Endodermal cell (in vitro differentiated cells): ENCODE measurements at regions not wholly inside any gene's neighbourhood (a gene's known extent, or its start where the extent isn't known, plus 50 kb on each side); places are given as distances from the start of the nearest gene placed in this dataset.
A peak's percentile ranks its signal among the peaks of the same experiment; 100 is the strongest.
"Not testable (repeated sequence)": the region's sequence is repeated elsewhere in the genome, so short reads cannot be mapped to it uniquely, and the experiment has no call there.

Experiments
- DNase-seq: peaks from one replicate; pipeline ENCODE4 v3.0.0-alpha.2; 2017
- H3K27ac ChIP-seq: 2 replicates; pipeline ENCODE4 v1.5.1; 2013; ENCODE audit warnings: mild to moderate bottlenecking, low read depth, low read length, moderate library complexity
- H3K27me3 ChIP-seq: 2 replicates; pipeline ENCODE4 v1.6.1; 2013; ENCODE audit warnings: mild to moderate bottlenecking, low read length, moderate library complexity; ENCODE audit not compliant: insufficient read depth, control insufficient read depth, poor library complexity, severe bottlenecking
- H3K36me3 ChIP-seq: 2 replicates; pipeline ENCODE4 v1.7.0; 2013; ENCODE audit warnings: mild to moderate bottlenecking, low read length, moderate library complexity; ENCODE audit not compliant: control insufficient read depth, insufficient read depth
- H3K4me1 ChIP-seq: one replicate; pipeline ENCODE4 v1.7.0; 2013; ENCODE audit warnings: low read length; ENCODE audit not compliant: control insufficient read depth, insufficient read depth
- H3K4me3 ChIP-seq: 2 replicates; pipeline ENCODE4 v1.5.1; 2013; ENCODE audit warnings: mild to moderate bottlenecking, low read length, moderate library complexity
- H3K9ac ChIP-seq: 2 replicates; pipeline ENCODE4 v1.6.1; 2013; ENCODE audit warnings: mild to moderate bottlenecking, low read length, moderate library complexity; ENCODE audit not compliant: poor library complexity, severe bottlenecking; ENCODE audit errors: extremely low read depth
- H3K9me3 ChIP-seq: 2 replicates; pipeline ENCODE4 v1.6.1; 2013; ENCODE audit warnings: mild to moderate bottlenecking, low read length, moderate library complexity; ENCODE audit not compliant: control insufficient read depth
- H3K27ac Mint-ChIP-seq: 2 replicates; pipeline ENCODE4 v1.8.0; 2020; ENCODE audit warnings: mixed read lengths
- H3K27me3 Mint-ChIP-seq: 2 replicates; pipeline ENCODE4 v1.8.0; 2021; ENCODE audit warnings: mild to moderate bottlenecking, mixed read lengths; ENCODE audit not compliant: insufficient read depth
- H3K36me3 Mint-ChIP-seq: 2 replicates; pipeline ENCODE4 v1.8.0; 2020; ENCODE audit warnings: low read depth, mixed read lengths
- H3K4me1 Mint-ChIP-seq: 2 replicates; pipeline ENCODE4 v1.8.0; 2020; ENCODE audit warnings: mixed read lengths
- H3K4me3 Mint-ChIP-seq: 2 replicates; pipeline ENCODE4 v1.8.0; 2020; ENCODE audit warnings: mild to moderate bottlenecking, moderate library complexity, mixed read lengths
- H3K9me3 Mint-ChIP-seq: 2 replicates; pipeline ENCODE4 v1.8.0; 2020; ENCODE audit warnings: mild to moderate bottlenecking, mixed read lengths
- WGBS, 2 experiments: methylation state at CpG; one replicate each; pipeline versions ENCODE4 v1.1.5 to v1.1.7; 2013; ENCODE audit warnings: missing lambda C conversion rate in 2 of 2, mixed read lengths in 1 of 2; ENCODE audit not compliant: insufficient coverage in 1 of 2, insufficient read length in 1 of 2; 5-methylcytosine and 5-hydroxymethylcytosine counted together
- TF ChIP-seq, protein P1 (sequence below): fragments of 200-600 bp; sonication (generic); conservative IDR thresholded peaks from 2 replicates; pipeline ENCODE4 v1.5.0; 2021; ENCODE audit warnings: antibody characterized with exemption, mild to moderate bottlenecking

DNA sequence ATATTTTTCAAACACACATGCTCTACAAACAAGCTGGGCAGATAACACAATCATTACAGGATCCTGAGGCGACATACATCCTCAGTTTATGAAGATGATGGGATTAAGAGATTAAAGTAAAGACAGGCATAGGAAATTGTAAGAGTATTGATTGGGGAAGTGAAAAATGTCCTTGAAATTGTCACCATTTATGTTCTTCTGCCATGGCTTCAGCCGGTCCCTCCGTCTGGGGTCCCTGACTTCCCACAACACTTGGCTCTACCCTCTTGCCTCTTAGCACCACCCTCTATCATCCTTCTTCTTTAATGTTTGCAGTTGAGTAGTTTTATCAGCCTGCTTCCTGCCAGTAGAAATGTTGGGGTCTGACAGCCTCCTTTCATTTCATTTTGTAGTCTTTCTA, 244.4 kb downstream of the DAD1 start:
- Histone ChIP-seq H3K36me3 (no peaks in the 10 kb centered on the region), H3K4me1 (no peaks in the 10 kb centered on the region), H3K27ac (no peak overlapping the region), H3K9ac (no peak overlapping the region), H3K27me3 (no peaks in the 10 kb centered on the region), H3K4me3 (no peak overlapping the region), H3K9me3 (peaks cover 55% of the 10 kb centered on the region)
- TF ChIP-seq, protein P1, sequence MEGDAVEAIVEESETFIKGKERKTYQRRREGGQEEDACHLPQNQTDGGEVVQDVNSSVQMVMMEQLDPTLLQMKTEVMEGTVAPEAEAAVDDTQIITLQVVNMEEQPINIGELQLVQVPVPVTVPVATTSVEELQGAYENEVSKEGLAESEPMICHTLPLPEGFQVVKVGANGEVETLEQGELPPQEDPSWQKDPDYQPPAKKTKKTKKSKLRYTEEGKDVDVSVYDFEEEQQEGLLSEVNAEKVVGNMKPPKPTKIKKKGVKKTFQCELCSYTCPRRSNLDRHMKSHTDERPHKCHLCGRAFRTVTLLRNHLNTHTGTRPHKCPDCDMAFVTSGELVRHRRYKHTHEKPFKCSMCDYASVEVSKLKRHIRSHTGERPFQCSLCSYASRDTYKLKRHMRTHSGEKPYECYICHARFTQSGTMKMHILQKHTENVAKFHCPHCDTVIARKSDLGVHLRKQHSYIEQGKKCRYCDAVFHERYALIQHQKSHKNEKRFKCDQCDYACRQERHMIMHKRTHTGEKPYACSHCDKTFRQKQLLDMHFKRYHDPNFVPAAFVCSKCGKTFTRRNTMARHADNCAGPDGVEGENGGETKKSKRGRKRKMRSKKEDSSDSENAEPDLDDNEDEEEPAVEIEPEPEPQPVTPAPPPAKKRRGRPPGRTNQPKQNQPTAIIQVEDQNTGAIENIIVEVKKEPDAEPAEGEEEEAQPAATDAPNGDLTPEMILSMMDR, result no peak
- Mint-ChIP-seq H3K9me3 (peaks cover 66% of the 10 kb centered on the region), H3K4me3 (no peak overlapping the region), H3K27ac (no peak overlapping the region), H3K36me3 (peaks cover 5% of the 10 kb centered on the region), H3K27me3 (no peaks in the 10 kb centered on the region), H3K4me1 (peaks cover 6% of the 10 kb centered on the region)
- DNase-seq, result no peak
- WGBS, 2 experiments, result 94 to 100% methylated on average over 1 to 3 of the region's 3 CpGs

DNA sequence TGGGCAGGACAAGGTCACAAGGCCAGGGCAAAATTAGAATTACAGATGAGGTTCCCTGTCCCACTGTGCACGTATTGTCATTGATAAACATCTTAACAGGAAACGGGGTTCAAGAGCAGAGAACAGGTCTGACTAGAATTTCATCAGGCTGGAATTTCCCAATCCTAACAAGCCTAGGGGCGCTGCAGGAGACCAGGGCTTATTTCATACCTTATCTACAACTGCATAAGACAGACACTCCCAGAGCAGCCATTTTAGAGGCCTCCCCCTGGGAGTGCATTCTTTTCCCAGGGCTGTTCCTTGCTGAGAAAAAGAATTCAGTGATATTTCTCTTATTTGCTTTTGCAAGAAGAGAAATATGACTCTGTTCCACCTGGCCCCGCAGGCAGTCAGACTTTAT, 244.8 kb downstream of the DAD1 start:
- WGBS, 2 experiments, result 89 to 95% methylated on average over 2 to 4 of the region's 4 CpGs
- peaks cover 61% of the 10 kb centered on the region for H3K9me3 Mint-ChIP-seq
- H3K27me3 ChIP-seq, H3K4me1 Mint-ChIP-seq, DNase-seq, H3K27me3 Mint-ChIP-seq, H3K36me3 Mint-ChIP-seq, H3K9ac ChIP-seq, H3K36me3 ChIP-seq, H3K27ac Mint-ChIP-seq, H3K4me3 Mint-ChIP-seq, H3K27ac ChIP-seq, H3K4me1 ChIP-seq: not testable (repeated sequence)
- Histone ChIP-seq H3K9me3 (peaks cover 52% of the 10 kb centered on the region), H3K4me3 (peak overlapping the region; percentile 21)

DNA sequence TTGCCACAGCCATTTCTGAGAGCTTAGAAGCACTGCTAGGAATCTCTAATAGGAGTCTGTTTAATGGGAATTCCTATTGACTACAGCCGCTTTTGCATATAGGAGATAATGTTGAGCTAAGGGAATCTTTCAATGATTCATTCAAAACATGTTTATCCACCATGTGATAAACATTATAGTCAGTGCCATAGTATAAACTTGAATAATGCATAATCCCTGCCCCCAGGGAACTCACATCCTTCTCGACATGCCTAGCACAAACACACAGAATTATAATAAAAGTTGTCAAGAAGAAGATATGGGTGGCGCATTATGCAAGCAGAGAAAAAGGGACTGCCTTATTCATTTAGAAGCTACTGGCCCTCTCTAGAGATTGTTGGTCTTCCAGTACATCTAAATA, 248.0 kb downstream of the DAD1 start:
- Mint-ChIP-seq H3K27me3 (no peaks in the 10 kb centered on the region), H3K4me3 (no peak overlapping the region), H3K9me3 (peaks cover 42% of the 10 kb centered on the region), H3K4me1 (peaks cover 13% of the 10 kb centered on the region), H3K36me3 (peaks cover 3% of the 10 kb centered on the region), H3K27ac (no peak overlapping the region)
- 91 to 100% methylated on average over 1 to 3 of the region's 3 CpGs for WGBS, 2 experiments
- TF ChIP-seq, protein P1, result no peak
- Histone ChIP-seq H3K4me1 (no peaks in the 10 kb centered on the region), H3K27ac (no peak overlapping the region), H3K4me3 (no peak overlapping the region), H3K36me3 (no peaks in the 10 kb centered on the region), H3K9me3 (peaks cover 45% of the 10 kb centered on the region), H3K27me3 (no peaks in the 10 kb centered on the region), H3K9ac (no peak overlapping the region)
- DNase-seq, result no peak
